ENCODE measurements at regions not wholly inside any gene's neighbourhood (a gene's known extent, or its start where the extent isn't known, plus 50 kb on each side); places are given as distances from the start of the nearest gene placed in this dataset.

DNA sequence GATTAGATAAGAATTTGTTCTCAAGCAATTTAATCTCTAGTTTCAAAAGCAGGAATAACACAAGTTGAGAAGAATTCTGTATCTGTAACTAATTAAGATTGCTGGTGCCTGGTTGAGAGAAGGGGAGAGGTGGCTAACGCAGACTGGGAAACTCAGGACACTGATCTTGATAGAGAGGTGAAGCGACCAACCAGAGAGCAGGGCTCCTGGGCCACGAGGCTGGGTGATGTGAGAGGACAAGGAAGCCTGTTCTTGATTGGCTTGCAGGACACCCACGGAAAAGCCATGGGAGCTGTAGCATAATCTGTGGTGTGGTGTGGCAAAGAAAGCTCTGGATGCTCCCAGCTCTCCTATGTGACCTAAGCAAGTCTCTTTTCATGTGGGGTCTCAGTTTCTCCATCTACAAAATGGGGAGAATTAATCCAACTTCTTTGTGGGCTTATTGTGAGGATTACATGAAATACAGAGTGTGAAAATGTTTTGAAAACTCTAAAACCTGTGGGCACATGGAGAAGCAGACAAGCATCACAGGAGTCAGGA, 594.1 kb upstream of the BRINP1 start:
- in situ Hi-C loops (cut with HindIII; ENCODE audit: low pct_ligation_motif_present, low sequenced_read_pairs): no loop called here
- Histone ChIP-seq H3K36me3 (replicated peaks) (no peaks in the 10 kb centered on the region), H3K27me3 (replicated peaks) (no peaks in the 10 kb centered on the region), H3K27ac (no peak overlapping the region), H3K4me3 (ENCODE audit: low read depth, low read length) (no peak overlapping the region)
- peak; percentile 43 for DNase-seq
- TF ChIP-seq, protein P1, sequence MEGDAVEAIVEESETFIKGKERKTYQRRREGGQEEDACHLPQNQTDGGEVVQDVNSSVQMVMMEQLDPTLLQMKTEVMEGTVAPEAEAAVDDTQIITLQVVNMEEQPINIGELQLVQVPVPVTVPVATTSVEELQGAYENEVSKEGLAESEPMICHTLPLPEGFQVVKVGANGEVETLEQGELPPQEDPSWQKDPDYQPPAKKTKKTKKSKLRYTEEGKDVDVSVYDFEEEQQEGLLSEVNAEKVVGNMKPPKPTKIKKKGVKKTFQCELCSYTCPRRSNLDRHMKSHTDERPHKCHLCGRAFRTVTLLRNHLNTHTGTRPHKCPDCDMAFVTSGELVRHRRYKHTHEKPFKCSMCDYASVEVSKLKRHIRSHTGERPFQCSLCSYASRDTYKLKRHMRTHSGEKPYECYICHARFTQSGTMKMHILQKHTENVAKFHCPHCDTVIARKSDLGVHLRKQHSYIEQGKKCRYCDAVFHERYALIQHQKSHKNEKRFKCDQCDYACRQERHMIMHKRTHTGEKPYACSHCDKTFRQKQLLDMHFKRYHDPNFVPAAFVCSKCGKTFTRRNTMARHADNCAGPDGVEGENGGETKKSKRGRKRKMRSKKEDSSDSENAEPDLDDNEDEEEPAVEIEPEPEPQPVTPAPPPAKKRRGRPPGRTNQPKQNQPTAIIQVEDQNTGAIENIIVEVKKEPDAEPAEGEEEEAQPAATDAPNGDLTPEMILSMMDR (IDR thresholded peaks at IDR 0.05; ENCODE audit: low read depth, low read length, missing control alignments): no peak

DNA sequence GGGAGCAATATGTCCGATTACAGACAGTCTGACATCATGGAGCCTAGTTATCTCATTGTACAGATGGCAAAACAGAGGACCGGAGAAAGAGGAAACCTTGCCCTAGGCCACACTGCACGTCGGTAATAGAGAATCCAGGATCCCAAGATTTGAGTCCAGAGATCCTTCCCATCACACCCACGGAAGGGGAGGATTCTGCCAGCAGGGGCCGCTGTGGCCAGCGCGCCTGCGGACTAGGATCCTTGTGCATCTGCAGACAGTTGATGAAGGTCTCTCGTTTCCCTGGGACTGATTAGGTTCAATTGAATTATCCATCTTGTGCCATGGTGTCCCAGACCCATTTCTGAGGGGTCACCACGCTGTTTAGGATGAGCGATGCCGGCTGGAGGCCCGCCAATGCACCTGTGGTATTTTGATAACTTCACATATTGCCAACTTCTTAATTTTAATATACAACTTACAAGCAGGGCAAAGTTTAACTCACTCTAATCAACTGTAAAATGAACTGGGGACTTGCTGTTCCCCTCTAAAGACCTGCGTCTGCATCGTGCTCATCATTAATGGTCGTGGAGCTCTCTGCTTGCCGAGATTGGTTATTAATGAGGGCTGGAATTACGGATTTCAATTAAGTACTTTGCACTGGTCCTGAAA, 592.7 kb upstream of the BRINP1 start:
- Histone ChIP-seq H3K27me3 (replicated peaks) (no peaks in the 10 kb centered on the region), H3K27ac (no peak overlapping the region), H3K36me3 (replicated peaks) (no peaks in the 10 kb centered on the region), H3K4me3 (ENCODE audit: low read depth, low read length) (no peak overlapping the region)
- in situ Hi-C loops (cut with HindIII; ENCODE audit: low pct_ligation_motif_present, low sequenced_read_pairs): no loop called here
- DNase-seq: peak; percentile 8
- TF ChIP-seq, protein P1 (IDR thresholded peaks at IDR 0.05; ENCODE audit: low read depth, low read length, missing control alignments): peak; percentile 93

DNA sequence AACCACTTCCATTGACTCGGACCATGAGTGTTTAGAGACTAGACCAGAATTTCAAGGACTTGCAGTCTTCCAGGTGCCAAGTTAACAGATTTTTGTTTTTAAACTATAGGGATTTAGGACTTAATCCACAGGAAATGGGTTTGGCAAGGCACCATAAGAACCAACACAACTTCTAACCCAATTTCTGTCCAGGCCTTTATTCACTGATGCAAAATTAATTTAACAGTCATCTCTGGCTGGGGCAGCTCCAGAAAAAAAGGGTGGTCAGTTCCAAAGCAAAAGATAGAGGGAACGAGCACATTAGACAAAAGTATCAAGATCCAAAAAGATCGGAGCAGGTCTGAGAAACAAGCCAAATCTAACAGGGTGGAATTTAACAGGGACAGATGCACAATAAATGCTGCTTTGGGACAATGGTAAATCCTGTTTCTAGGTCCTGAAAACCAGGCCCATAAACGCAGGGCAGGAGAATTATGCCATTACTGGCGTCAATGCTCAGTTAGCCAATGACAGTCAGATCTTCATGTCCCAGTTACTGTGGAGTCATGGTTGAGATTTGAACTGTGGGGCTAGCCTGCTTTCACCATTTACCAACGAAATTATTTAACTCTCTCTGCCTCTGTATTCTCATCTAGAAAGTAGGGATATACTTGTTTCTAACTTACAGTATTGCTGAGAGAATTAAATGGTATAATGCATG, 590.8 kb upstream of the BRINP1 start:
- H3K27me3 ChIP-seq (replicated peaks): no peaks in the 10 kb centered on the region
- DNase-seq: no peak
- no peaks in the 10 kb centered on the region for H3K36me3 ChIP-seq (replicated peaks)
- no peak overlapping the region for H3K27ac ChIP-seq
- in situ Hi-C loops (cut with HindIII; ENCODE audit: low pct_ligation_motif_present, low sequenced_read_pairs): no loop called here
- no peak overlapping the region for H3K4me3 ChIP-seq (ENCODE audit: low read depth, low read length)
- TF ChIP-seq, protein P1 (IDR thresholded peaks at IDR 0.05; ENCODE audit: low read depth, low read length, missing control alignments): no peak

DNA sequence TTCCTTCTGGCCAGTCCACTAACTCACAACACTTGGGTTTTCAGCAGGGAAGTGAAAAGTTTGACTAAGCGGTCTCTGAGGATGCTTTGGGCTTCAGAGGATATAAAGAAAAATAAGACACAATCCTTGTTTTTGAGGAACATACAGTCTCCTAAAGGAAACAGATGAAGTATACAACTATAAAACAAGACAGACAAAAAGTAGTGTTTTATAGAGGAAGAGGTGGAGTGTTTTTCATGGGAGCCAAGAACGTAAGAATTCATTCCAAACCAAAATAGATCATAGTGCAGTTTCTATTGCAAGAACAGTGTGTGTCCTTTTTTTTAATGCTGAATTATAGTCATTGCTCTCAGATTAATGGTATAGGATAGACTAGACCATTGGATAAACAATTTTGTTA, 586.9 kb upstream of the BRINP1 start:
- Histone ChIP-seq H3K36me3 (replicated peaks) (no peaks in the 10 kb centered on the region), H3K27ac (no peak overlapping the region), H3K4me3 (ENCODE audit: low read depth, low read length) (no peak overlapping the region), H3K27me3 (replicated peaks) (no peaks in the 10 kb centered on the region)
- no peak for DNase-seq
- in situ Hi-C loops (cut with HindIII; ENCODE audit: low pct_ligation_motif_present, low sequenced_read_pairs): no loop called here
- TF ChIP-seq, protein P1 (IDR thresholded peaks at IDR 0.05; ENCODE audit: low read depth, low read length, missing control alignments): no peak

DNA sequence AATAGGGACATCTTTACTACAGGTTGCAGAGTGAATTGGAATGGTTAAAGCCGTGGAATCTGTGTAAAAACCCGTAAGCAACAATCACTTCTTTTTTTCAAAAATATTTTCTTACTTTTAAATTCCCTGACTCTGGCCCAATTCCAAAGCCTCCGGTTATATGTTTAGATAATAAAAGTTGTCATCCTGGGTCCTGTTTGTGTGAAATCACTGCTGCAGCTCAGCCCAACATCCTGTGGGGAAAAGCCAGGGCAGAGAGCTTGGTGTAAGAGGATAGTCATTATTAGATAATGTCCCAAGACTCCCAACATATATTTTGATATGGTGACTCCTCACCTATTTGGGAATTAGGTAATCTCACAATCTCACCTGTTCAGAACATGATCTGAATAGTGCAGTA, 586.0 kb upstream of the BRINP1 start:
- Histone ChIP-seq H3K27me3 (replicated peaks) (no peaks in the 10 kb centered on the region), H3K36me3 (replicated peaks) (no peaks in the 10 kb centered on the region), H3K4me3 (ENCODE audit: low read depth, low read length) (no peak overlapping the region), H3K27ac (no peak overlapping the region)
- in situ Hi-C loops (cut with HindIII; ENCODE audit: low pct_ligation_motif_present, low sequenced_read_pairs): no loop called here
- no peak for DNase-seq
- TF ChIP-seq, protein P1 (IDR thresholded peaks at IDR 0.05; ENCODE audit: low read depth, low read length, missing control alignments): no peak

Data from brain microvascular endothelial cell (primary cell).